NCI-H2196 (cell line): ENCODE measurements at regions not wholly inside any gene's neighbourhood (a gene's known extent, or its start where the extent isn't known, plus 50 kb on each side); places are given as distances from the start of the nearest gene placed in this dataset.

Experiments used
- DNase-seq: peaks from one replicate; lab custom pipeline; 2025; ENCODE audit not compliant: unreplicated experiment; lab: John Stamatoyannopoulos, UW

DNA sequence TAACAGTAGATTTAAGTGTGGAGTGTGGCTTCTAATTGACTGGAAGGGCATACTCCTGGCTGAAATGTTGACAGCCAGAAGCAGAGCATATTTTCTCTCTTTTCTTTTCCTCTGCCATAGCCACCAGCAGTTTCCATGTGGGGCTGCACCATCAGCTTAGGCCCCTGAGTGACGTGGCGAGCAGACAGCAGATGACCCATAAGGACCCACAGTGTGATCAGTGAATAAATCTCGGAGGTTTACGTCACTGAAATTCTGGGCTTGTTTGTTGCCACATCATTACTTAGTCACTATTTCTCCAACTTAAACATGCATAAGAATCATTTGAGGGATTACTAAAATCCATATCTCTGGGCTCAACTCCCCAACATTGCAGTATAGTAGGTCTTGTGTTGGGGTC, 549.7 kb upstream of the TMEM132C start:
- DNase-seq = no peak

DNA sequence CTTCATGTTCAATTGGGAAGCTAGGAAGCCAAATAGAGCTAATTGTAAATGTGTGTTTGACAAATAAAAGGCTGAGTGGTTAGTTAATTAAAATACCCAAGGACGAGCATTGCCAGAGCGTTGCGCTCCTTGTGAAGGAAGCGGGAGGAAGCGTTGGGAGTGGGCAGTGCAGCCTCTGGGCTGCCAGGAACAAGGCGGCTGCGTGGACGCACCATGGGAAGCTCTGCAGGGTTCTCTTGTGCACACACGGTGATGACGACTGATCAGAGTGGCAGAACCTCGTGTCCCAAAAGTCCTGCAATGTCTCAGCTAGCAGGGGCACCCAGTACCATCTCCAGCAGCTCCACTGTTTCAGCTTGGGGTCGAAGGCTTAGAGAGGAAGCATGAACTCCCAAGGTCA, 546.6 kb upstream of the TMEM132C start:
- no peak for DNase-seq

DNA sequence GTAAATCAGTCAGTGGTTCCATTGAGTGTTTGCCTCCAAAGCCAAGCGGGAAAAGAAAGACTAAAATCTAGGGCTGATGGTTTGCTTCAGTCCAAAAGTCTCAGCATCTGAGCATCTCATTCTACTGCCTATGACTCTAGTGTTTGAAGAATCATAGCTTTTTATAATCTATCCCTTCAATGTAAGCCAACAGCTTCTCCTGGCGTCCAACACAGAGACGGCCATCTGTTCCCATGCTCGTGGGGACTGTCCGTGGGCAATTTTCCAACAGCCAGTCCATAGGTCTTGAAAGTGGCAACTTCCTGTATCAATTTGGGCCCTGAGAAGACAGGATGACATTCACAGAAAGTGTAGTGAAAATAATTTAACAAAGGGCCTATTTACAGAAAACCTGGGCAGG, 544.4 kb upstream of the TMEM132C start:
- no peak for DNase-seq

DNA sequence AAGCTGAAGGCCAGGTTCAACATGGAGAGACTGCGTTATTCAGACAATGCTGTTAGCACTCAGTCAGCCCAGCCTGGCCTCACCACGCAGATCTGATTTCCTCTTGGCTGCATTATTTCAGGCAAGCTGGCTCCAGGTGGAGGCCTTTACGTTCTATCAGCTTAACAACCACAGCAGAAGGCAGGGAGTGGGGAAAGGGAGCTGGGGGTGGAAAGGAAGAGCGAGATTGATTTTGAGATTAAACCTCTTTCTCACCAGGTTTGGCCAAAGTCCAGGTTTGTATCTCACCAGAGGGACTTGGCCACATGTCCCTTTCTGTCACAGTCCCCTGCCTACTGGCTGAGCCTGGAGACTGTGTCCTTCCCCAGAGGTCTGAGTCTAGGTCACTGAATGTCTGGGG, 543.7 kb upstream of the TMEM132C start:
- DNase-seq = no peak

DNA sequence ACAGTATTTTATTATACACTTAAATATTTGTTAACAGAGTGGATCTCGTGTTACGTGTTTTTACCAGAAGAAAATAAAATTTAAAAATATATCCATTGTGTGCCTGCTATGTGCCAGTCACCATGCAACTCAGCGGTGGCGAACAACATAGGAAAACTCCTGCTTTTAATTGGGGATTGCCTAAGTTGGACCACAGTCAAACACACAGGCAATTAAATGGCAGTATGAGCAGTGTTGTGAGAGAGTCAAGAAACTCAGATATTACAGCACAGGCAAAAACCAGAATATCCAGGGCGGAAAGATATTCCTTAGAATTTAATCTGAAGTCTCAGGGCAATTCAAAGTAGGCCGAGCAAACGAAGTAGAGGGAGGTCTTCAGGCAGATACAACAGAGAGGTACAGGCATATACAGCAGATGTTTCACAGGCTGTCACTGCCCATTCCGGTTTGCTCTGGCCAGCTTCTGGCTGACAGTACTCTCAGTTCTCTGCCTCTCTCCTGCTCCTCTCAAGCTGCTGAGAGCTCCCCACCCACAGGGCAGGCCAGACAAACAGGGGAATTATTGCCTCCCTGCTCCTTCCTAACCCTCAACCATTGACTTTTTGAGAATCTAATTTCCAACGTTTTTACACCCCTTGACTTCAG, 540.2 kb upstream of the TMEM132C start:
- DNase-seq = no peak

DNA sequence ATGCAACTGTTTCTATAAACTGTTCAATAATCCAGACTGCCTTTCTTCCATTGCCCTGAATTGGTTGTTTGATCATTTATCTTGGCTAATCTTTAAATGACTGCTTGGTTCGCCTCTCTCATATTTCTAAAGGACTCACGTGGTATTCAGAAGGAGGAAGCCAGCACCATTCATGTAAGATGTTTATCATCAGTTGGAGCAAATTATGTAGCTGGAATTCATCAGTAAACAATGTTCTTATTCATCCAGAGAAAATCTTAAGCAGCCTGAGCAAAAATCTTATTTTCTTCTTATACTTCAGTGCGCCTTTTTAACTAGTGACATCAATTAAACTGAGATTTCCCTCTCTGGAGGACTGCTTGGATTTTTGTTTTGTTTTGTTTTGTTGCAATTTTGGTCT, 538.7 kb upstream of the TMEM132C start:
- no peak for DNase-seq

DNA sequence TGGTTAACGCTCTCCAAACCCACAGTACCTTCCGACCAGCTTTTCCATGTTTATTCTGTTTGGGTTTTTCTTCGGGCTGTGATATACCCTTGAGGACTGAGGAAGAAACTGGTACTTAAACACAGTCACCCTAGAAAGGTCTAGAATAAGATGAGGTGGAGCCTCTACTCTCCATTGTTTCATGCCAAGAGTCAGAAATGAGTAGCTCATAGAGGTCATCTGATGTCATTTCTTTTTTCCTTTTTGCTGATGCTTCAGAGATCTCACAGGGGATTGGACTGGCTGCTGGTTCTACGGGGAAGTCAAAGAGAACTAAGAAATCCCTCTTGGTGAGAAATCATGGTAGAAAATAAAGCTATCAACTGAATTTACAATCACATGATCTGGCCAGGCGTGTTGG, 538.2 kb upstream of the TMEM132C start:
- DNase-seq = no peak

DNA sequence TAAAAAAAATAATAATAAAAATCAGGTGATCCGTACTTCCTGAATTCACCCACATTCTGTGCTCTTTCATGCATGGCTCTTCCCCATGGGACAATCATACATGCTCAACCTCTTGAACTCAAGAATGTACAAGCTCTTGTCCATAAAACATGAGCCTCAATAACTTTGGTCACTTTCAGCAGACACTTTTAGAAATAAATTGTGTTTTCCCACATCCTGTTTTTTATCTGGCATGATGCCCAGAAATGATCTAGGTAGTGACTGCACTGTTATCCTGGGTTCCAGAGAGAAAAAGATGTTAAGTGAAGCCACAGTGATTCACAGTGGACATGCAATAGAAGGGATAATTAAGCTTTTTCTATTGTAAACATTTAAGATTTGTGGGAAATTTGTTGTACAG, 537.6 kb upstream of the TMEM132C start:
- no peak for DNase-seq

DNA sequence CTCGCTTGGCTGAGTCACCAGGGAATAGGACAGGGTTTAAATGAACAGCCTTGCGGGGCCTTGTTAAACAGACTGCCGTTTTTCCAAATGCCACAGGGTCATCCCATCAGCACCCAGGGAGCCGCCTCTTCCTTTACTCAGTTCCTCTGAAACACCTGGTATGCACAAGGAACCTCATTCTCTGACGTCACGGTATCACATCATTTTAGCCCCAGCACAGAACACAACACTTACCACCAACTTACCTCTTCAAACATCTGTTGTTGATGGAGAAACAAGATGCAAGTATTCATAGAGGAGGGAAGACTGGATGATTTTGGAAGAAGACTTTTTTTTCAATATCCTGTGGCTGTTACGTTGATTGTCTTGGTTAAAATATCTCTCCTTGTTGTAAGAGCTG, 535.3 kb upstream of the TMEM132C start:
- no peak for DNase-seq

DNA sequence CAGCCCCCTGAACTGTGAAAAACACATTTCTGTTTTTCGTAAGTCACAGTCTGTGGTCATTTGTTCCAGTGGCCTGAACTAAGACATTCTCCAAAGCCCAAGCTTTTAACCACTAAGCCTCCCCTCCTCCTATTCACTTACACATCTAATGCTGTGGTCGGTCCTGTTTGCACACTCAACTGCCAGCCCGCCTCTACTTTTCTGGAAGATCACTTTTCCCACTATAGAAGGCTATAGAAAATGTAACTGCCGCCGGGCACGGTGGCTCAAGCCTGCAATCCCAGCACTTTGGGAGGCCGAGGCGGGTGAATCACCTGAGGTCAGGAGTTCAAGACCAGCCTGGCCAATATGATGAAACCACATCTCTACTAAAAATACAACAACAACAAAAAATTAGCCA, 524.7 kb upstream of the TMEM132C start:
- no peak for DNase-seq

DNA sequence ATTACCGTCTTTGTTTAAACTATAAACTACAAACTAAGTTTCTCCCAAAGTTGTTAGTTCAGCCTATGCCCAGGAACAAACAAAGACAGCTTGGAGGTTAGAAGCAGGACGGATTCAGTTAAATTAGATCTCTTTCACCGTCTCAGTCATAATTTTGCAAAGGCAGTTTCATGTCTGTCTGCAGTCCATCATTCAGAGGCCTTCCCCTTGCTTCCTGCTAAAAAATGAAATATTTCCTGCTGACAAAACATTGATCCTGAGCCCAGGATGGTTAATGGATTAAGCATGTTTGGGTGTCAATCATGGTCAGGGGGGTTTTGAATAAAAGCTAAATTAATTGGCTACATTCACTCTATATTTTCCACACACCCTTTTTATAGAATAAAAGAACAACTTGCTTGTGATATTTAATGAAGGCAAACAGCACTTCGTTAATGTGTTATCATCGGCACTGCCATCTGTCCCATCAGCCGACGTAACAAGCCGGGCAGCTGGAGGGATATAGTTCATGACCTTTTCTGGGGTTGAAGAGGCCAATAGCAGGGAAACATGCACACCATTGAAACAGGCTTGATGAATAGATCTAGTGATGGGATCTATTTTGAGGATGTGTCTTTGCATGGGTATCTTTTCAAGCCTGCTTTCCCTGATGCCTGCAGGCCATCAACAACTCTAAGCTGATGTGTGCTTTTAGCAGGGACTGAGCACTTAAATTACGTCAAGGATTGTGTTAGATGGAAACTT, 521.3 kb upstream of the TMEM132C start:
- no peak for DNase-seq

DNA sequence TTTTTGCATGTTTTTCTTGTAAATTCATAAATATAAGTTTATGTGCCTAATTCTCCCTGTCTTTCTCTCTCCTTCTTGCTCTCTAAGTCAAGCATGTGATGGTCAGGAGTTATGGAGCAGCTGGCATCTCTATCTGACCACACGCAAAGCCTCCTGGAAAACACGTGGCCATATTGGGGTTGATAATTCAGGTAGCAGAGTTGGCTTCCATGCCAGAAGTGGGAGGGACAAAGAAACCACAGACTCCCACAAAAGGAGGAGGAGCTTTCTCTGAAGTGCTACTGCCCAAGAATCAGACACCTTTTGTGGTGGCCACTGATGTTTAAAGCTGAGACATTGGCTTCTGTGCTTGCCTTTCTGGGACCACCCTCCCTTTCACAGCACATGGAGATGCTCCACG, 517.6 kb upstream of the TMEM132C start:
- DNase-seq = no peak

DNA sequence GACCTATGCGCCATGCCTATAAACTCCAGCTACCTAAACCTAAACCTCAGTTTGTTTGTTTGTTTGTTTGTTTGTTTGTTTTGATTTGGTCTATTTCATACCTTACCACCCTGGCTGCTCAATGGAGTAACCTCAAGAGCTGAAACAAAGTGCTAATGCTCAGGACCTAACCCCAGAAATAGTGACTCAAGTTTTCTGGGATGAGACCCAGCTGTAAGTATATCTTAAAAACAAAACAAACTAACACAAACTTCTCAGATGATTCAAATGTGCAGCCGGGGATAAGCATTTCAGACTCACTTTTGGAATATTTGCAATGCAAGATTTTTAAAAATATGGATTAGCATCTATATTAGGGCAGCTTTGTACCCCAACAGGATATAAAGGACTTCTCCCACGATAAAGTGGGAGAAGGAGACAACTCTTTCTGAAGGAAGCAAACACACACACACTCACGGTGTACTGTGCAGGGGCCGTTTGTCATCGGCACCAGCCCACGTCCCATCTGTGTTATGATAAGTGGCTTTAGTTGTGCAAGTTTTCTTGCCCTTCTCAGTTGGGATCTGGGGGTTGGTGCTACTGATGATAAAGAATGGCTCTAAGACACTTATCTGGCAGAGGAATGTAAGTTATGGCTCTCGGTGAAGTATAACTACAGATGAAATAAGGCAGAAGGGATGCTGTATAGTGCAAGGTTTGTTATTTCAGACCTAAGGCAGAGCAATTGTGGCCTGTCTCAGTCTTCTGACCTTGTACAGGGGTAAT, 516.7 kb upstream of the TMEM132C start:
- no peak for DNase-seq

DNA sequence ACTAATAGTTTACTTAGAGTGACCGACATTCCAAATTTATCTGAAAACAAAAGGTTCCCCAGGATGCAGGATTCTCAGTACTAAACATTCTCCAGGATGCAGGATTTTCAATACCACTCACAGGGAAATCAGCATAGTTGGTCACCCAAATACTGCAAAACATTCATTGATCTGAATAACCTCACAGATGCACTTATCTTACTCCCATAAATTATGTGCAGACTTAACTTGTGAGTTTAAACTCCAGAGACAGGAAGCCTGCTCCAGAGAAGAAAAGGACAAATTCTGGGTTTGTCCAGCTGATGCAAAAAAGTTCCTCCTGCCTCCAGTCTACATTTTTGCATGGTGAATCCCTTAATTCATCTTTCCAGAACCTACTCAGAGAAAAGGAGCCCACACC, 514.2 kb upstream of the TMEM132C start:
- DNase-seq = no peak

DNA sequence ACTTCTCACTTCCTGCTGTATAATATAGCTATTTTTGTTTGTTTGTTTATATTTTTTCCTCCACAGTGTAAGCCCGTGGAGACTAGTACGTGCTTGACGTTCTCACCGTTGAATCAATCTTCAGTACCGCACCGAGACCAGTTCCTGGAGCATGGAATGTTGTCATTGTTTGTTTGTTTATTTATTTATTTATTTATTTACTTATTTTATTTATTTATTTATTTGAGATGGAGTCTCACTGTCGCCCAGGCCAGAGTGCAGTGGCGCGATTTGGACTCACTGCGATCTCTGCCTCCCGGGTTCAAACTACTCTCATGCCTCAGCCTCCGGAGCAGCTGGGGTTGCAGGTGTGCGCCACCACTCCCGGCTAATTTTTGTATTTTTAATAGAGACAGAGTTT, 506.6 kb upstream of the TMEM132C start:
- DNase-seq = no peak

DNA sequence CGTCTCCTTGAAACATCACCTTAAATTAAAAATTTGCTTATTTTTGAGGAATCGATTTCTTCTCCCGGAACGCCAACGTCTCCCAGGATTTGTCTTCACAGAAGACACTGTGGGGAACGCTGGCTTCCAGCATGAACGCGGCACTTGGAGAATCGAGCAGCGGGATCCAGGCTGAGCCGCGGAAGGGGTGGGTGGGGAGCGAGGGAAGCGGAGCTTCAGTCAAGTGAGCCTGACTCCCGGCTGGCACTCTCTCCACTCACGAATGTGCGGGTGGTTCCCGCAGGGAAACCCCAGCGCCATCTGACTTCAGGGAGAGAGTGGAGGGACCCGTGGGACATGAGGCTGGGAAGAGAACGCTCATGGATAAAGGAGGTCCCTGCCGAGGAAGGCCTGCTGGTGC, 506.0 kb upstream of the TMEM132C start:
- no peak for DNase-seq

DNA sequence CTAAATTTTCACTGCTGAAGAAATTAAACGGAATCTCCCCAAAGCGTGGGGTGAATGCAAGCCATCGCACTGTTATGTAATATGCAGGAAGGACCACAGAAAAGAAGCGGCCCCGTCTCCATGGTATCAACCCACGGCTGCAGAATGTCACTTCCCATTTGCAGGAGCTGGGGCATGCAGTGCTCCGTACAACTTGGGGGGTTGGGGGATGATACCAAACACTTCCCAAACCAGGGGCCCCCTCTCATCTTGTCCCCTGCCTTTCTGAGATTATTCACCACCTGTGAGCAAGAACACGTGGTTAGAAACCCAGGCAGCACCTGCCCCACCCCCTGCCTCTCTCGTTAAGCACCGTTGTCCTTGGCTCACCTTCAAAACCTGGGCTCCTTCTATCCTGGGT, 505.1 kb upstream of the TMEM132C start:
- no peak for DNase-seq

DNA sequence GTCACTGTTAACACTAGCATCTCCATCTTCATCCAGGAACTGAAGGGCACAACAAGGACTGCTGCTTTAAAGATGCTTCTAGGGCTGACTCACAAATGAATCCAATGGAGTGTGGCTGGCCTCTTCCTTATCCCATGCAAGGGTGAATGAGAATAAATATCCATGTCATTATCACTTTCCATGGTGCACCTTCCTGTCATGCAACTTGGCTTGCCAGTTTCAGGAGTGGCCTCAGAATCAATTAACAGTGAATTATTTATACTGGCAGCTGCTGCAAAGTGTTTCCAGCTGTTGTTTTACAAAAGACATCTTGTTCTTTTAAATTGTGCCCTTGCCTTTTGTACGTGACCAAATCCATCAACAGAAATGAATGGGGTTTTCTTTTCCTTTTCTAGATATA, 499.3 kb upstream of the TMEM132C start:
- no peak for DNase-seq

DNA sequence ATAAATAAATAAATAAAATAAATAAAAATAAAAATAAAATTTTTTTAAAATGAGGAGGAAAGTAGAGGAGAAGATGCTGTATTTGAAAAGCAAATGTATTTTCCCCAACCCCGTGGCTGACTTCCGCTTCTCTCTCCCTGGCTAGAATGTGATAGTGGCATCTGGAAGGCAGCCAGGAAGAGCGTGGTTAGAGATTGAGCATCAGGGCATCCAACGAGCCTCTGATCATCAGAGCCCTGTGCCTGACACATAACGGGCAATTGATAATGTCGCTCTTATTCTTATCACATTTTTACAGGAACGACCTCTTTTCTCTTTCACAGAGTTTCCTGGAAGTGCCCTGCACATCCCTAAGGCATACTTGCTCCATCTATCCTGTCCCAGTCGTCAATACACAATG, 496.9 kb upstream of the TMEM132C start:
- no peak for DNase-seq

DNA sequence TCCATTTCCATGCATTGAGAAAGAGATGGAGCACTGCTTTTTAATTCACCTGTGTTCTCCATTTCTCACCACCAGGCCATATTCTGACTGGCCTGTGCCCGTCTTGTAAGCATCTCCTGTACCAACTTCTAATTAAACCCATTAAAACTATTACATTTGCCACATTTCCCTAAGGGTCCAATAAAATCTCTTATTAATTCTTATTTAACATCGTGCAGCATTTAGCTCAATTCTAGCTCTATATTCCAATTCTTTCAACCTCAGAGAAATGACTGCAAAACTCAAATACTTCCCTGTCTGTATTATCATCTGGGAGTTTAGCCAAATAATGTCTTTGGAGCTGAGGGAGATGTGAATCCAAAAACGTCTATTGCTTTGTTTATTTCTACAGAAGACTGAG, 495.4 kb upstream of the TMEM132C start:
- no peak for DNase-seq

DNA sequence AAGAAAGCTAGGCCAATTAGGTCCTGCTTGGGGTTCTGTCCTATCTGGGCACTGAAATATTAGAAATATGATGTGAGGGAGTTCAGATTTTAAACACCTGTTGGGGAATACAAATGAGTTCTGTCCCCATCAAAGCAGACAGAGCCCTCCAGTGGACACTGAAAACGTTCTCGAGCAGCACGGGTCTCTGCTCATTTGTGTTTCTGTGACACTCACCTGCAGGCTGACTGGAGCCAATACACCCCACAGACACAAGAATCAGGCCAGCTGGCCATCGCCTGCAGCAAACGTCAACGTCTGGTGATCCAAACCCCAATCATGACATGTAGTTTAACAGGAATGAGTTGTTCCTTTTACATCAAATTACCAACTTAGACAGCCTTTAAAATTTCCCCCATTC, 493.4 kb upstream of the TMEM132C start:
- DNase-seq = no peak

DNA sequence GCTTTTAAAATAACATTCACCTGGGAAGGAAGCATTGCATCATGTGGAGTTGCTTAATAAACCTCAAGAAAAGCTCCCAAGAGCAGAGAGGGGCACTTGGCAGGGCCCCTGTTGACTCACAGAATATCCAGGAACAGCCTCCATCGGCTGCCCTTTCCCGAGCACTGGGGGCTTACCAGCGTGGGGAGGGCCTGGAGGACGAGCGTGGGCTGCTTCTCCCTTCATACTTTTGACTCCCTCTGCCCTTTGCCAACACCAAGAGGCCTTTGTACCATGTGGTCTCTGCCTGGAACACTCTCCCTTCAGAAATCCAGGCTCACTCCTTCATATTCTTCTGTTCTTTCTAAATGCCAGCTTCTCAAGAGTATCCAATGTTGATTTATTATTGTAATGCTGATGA, 492.1 kb upstream of the TMEM132C start:
- no peak for DNase-seq
